SK-N-SH (cell line): ENCODE measurements at regions not wholly inside any gene's neighbourhood (a gene's known extent, or its start where the extent isn't known, plus 50 kb on each side); places are given as distances from the start of the nearest gene placed in this dataset.

Experiments used
- CTCF ChIP-seq: fragments of 200-600 bp; sonication (generic); IDR thresholded peaks from 2 replicates; pipeline ENCODE4 v1.6.1; 2017; ENCODE audit warnings: antibody characterized with exemption, mild to moderate bottlenecking, moderate library complexity
- JUND ChIP-seq: IDR thresholded peaks from 2 replicates; pipeline ENCODE4 v1.4.0; 2012
- MEF2A ChIP-seq: IDR thresholded peaks from 2 replicates; pipeline ENCODE4 v1.4.0; 2012; ENCODE audit warnings: low read depth, borderline replicate concordance
- REST ChIP-seq: IDR thresholded peaks from 2 replicates; pipeline ENCODE4 v1.6.1; 2012; ENCODE audit warnings: mild to moderate bottlenecking, low read depth, low read length, moderate library complexity
- TF ChIP-seq, protein P1 (sequence below): IDR thresholded peaks from 2 replicates; pipeline ENCODE4 v1.4.0; 2012; ENCODE audit warnings: low read depth, borderline replicate concordance

- TF ChIP-seq CTCF (no peak), MEF2A (no peak), REST (no peak), JUND (no peak)
- TF ChIP-seq, protein P1, sequence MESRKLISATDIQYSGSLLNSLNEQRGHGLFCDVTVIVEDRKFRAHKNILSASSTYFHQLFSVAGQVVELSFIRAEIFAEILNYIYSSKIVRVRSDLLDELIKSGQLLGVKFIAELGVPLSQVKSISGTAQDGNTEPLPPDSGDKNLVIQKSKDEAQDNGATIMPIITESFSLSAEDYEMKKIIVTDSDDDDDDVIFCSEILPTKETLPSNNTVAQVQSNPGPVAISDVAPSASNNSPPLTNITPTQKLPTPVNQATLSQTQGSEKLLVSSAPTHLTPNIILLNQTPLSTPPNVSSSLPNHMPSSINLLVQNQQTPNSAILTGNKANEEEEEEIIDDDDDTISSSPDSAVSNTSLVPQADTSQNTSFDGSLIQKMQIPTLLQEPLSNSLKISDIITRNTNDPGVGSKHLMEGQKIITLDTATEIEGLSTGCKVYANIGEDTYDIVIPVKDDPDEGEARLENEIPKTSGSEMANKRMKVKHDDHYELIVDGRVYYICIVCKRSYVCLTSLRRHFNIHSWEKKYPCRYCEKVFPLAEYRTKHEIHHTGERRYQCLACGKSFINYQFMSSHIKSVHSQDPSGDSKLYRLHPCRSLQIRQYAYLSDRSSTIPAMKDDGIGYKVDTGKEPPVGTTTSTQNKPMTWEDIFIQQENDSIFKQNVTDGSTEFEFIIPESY, result no peak
Observed at GRCh38 chr3:96007650-96008195, 806.7 kb upstream of the EPHA6 start.
